ENCODE measurements at regions not wholly inside any gene's neighbourhood (a gene's known extent, or its start where the extent isn't known, plus 50 kb on each side); places are given as distances from the start of the nearest gene placed in this dataset.

- TF ChIP-seq CTCF (conservative IDR thresholded peaks at IDR 0.05) (no peak), EZH2 (IDR thresholded peaks at IDR 0.05; ENCODE audit: low read depth) (no peak)
These were observed 402.9 kb upstream of the C2CD4B start for GRCh38 chr15:62568004-62568403.
